ENCODE measurements at regions not wholly inside any gene's neighbourhood (a gene's known extent, or its start where the extent isn't known, plus 50 kb on each side); places are given as distances from the start of the nearest gene placed in this dataset.

DNA sequence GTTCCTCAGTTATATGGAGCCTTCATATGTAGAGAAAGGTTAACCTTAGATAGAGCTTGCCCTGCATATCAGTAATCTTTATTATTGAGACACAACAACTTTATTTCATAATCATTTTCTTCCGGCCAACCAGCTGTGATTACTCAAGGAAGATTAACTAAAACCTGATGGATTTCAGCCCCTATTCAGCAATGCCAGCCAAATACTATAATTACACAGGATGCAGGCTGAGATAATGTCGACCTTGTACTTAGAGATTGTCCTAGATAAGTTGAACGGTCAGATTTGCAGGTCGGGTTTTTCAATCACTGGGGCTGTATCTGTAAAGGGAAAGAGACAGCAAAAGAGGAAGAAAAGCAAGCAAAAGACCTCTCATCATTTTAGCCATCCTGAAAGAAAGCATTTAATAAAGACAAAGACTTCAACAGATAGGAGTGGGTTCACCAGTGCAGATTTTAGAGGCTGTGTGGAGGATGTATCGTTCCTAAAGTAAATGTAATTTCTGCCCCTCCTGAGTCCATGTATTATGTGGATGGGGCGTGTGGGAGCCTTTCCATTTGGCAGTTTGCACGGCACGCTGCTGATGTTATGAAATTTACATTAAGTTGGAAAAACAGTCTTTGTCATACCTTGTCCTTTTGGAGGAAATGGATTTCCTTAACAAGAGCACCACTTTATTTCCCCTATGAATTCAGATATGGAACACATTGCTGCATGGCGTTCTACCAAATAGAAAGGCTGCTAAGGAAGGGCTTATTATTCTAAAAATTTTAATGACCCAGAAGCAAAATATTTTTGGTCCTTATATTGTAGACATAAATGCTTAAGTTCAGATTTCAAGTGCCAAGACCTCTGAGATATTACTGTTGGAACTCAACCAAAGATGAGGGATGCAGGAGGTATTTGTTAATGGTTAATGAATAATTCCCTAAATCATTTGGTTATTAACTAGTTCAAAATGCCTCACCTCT lies 496.7 kb downstream of the SPRY1 start:
- no peak for DNase-seq

DNA sequence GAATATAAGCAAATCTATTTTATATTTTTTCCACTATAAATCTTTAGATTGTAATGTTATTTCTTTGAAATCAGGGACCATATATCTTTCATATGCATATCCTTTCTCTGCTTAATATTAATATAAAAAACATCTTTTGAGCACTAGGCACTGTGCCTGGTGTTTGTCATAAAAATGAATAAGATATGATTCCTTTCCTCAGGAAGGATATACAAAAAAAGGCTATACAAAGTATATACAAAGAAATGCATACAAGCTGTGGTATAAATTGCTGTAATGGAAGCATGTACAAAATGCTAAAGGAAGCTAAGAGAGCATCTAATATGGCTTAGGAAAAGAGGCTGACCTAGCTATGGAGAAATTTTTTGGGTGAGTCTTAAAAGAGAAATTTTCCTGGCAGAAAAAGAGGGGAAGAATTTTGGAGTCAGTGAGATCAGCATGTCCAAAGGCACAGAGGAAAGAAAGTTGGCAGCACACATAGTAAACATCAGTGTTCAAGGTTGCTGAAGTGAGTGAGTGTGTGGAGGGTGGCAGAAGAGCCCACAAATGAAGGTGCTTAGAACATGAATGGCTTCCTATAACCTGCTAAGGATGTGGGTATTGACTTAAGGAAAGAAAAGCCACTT lies 500.0 kb downstream of the SPRY1 start:
- DNase-seq, result no peak

DNA sequence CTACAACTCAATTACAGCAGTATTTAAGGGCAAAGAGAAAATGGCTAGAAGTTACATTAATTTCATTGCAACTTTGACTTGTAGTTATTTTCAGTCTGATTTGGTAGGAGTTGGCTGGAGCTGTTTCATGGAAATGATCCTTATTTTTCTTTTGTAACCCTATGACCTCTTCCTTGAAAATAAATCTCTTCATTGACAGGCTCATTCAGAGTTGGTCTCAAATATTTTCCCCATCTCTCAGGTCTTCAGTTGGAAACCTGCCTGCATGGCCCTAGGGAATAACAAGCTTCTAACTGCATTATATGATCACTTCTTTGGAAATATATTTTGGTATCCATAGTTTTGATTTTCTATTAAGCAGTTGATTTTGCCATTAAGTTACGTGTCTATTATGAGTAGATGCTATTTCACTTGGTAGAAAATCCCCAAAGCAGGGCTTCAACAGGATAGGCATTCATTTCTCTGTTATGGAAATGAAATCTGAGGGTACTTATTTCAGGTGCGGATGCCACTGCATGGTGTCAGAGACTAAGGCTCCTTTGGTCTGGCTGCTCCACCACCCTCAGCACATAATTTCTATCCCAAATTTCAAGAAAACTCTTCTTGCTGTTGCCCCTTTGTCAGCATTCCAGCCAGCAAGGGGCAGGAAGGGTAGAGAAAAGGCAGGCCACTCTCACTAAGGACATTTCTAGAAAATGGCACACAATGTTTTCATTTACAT lies 502.5 kb downstream of the SPRY1 start:
- no peak for DNase-seq

DNA sequence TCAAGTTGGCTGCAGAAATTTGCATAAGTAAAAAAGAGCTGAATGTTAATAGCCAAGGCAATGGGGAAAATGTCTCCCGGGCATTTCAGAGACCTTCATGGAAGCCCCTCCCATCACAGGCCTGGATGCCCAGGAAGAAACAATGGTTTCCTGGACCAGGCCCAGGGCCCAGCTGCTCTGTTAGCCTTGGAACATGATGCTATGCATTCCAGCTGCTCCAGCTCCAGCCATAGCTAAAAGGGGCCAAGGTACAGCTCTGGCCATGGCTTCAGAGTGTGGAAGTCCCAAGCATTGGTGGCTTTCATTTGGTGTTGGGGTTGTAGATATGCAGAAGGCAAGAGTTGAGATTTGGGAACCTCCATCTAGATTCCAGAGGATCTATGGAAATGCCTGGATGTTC lies 508.3 kb downstream of the SPRY1 start:
- no peak for DNase-seq

DNA sequence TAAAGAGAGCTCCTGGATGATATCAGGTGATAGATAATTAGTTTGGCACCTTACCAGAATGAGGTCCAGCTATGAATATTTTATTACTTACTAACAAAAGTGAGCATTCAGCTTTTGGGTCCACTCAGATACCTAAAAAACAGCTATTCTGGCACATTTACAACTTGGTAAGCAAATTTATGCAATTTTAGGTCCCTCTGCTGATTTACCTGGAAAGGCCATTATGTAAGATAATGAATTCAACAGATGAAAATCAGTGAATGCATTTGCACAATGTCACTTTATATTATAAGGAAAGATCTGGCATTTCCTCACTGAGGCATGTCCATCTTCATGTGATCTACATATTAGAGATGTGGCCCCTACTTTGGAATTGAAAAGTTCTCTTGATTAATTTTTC lies 517.0 kb downstream of the SPRY1 start:
- DNase-seq, result no peak

DNA sequence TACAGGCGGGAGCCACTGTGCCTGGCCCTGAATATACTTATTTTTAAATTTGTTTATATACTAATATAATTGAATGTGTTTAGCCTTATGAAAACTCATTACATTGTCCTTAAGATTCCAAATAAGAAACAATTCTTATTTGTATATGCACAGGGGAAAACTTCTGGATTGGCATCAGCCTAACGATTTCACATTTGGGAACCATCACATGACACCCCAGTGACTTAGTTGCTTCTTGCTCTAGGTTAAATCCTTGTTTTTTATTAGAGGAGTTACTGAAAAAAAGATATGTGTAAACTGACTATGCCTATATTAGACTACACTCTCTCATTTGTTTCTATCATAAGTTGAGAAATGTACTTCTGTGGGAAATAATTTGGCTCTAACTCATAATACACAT lies 520.2 kb downstream of the SPRY1 start:
- DNase-seq, result no peak

DNA sequence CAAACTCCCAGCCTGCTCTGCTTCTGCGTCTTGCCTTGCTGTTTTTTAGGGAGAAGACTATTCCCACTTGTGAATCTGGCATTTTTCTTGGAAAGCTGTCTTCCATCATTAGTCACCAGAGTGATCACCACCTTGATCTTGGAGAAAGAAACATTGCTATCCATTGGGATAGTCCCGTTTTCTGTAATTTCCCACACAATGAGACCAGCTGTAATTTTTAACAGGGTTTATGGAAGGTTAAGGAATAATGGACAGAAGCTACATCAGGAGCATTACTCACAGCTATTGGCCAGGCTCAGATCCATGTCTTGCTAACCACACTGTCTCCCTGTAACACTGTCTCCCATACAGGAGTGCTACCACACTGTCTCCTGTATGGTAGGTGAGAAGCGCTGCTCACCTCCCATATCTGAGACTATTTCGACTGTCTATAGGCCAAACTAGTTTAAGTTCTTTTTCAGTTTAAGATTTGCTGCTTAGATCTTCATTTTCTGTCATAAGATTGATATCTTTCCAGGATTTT lies 523.0 kb downstream of the SPRY1 start:
- no peak for DNase-seq

DNA sequence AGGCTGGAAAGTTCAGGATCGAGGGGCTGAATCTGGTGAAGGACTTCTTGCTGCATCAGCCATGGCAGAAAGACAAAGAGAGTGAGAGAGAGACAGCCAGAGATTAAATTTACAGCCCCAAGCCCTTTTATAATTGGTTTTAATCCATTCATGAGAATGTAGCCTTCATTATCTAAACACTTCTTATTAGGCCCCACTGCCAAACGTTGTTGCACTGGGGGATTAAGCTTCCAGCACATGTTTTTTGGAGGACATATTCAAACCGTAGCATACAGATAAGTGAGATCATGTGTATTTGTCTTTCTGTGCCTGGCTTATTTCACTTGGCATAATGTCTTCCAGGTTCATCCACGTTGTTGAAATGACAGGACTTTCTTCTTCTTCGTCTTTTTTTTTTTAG lies 524.7 kb downstream of the SPRY1 start:
- DNase-seq, result no peak

DNA sequence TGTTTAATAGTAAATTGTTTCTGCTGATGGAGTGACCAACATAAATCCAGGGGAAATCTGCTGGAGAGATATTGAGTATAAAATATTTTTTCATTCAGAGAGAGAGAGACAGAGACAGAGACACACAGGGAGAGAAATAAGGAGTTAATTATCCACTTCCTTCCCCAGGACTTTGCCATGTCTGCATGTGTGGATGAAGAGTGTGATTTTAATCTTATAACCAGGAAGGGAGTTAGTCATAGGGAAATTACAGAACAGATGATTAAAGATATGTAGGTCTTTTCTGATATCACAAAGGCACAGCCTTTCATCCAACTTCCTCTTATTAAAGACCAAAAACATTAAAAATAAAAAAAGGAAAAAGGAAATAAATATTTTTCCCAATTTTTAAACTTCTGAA lies 526.3 kb downstream of the SPRY1 start:
- no peak for DNase-seq

DNA sequence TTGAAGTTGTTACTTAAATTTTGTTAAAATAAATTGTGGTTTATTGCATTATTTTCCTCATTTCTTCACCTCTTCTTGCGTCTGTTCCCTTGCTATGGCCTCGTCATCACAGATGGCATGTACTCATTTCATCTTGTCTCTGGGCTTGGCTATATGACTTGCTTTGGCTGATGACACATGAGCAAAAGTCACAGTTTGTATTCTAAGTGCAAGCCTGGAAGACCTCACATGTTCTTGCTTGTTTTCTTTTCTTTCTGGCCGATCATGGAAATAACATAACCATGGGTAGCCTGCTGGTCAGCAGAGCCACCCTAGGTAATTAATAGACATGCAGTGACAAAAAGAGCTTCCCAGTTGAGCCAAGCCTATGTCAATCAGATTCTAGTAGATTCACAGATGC lies 527.9 kb downstream of the SPRY1 start:
- no peak for DNase-seq

DNA sequence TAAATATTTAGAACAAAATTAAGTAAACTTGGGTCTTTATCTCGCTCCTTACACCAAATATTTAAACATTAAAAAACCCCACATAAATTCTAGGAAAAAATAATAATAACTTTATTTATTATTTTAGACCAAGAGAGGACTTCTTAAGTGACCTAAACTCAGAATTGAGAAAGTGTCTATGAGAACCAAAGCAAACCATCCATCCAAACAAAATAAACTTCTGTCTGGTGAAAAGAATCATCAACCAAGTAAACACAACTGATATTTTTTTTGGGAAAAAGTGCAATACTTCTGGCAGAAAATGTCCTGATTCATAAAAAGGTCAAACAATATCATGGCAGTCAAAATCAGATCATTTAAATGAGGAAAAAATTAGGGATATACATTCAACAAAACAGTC lies 533.0 kb downstream of the SPRY1 start:
- DNase-seq, result no peak

DNA sequence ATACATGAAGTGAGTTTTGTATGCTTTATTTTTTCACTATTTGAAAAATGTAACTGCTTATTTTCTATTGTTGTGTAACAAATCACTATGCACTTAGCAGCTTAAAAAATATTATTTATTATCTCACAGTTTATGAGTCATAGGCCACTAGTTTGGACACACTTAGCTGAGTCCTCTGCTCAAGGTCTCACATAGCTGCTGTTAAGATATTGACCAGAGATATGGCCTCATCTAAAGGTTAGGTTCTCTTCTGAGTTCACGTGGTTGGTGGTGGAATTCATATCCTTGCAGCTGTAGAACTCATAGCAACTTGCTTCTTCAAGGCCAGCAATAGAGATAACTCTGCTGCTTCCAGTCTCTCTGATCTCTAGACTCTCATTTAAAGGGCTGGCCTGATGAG lies 534.4 kb downstream of the SPRY1 start:
- no peak for DNase-seq

DNA sequence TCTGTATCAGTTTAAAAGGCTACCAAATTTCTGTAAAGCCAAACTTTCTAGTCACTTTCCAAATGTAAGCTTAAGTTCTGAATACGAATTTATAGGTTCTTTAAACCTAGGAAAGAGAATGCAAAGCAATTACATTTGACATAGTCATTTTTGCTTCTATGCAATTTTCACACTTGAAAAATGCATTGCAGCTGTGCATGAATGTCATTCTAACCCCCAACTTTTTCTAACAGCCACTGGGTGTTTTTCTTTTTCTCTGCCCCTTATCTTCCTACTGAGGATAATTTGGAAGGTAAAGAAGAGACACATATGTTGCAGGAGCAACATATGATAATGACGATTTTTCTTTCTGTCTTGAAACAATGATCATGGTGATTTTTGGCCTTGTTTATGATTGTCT lies 537.5 kb downstream of the SPRY1 start:
- no peak for DNase-seq

DNA sequence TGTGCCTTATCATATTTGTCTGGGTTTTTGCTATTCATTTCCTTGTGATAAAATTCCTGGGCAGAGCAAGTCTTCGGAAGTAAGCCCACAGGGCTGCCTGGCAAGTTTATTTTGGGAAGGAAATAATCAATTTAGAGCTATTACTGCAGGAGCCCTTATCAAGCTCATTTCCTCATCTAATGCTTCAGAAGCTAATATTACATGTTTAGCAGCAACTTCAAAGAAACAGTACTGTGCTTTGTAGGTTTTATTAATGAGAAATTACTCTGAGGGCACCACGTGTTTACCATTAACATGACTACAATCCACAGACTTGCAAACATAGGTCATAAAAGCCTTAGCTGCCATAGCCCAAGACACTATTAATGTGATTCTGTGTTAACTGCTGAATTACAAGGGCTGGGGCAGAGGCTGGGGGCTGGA lies 540.0 kb downstream of the SPRY1 start:
- DNase-seq, result no peak

DNA sequence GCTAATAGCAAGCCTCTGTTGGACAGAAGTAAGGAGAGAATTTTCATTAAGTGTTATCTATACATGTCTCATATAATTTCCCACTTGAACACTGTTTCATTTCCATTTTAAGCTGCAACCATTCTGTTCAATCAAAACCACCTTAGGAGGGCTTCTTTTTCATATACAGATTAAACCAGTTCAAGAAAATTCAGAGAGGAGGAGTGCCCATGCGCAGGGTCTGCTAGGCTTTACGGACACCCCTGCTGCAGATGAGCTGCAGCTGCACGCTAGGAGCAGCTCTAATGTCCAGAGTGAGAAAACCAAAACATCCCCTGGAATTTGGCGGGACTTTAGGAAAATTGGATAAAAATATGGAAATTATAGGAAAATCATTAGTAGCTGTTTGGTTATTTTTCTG lies 541.0 kb downstream of the SPRY1 start:
- DNase-seq, result no peak

DNA sequence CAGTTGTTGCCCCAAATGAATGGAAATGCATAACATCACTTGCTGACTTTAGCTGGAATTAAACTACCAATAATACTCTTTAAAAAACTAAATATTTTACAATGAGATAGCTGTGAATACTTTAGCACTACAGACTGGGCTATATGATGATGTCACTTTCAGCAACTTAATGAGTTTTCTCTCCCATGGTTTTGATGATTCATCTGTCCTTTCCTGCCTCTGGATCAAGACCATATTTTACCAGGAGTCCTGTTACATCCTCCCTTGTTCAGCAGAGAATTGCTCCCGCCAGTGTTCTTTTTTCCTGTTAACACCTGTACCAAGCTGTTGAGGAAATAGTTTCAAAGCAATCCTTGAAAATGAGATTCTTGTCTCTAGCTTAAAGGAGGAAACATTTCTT lies 543.0 kb downstream of the SPRY1 start:
- no peak for DNase-seq

DNA sequence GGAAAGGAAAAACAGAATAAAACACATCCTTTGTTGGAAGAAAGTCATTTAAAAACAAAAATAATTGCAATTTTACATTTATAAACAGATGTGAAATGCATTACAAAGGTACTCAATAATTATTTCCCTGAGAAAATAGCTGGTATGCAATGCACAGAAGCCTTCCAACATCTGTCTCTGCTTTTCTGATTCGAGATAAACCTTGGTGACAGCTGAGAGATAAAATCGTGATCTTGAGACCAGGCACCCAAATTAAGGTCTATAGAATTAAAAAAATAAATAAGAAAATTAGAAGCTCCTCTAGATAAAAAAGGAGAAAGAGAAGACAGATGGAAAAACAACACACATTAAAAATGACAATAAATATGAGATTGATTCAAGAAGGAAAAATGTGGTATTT lies 544.0 kb downstream of the SPRY1 start:
- no peak for DNase-seq

DNA sequence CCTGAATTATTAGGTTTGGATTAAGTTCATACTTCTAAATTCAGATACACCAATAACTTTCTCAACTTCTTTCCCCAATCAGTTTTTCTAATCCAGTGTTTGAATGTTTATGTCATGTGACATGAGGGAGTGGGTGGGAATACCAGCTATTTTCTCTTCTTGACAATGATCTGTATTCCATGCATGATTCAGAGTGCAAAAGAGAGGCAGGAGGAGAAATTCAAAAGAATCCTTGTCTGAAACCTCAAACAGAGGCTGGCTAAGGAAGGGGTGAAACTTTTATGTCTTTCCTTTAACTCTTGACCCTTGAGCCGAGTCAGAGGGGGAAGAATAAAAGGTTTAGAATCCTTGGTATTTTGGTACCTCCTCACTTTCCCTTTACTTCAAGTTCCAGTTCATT lies 544.7 kb downstream of the SPRY1 start:
- no peak for DNase-seq

DNA sequence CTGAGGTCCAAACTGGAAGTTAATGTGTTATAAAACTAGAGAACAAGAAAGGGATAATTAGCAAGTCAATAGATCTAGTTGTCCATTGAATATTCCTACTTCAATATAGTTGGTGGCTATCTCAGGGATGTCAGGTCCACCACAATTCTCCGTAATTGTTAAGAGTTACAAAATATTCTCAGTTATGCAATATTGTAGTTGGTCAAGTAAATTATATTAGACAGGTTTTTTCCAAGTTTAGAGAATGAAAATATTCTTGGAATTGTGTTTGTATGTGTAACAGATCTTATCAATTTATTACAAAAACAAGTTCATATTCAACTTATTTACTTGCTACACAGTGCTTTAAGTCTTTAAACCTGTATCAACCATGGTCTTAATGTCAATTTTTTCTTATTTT lies 547.4 kb downstream of the SPRY1 start:
- no peak for DNase-seq

DNA sequence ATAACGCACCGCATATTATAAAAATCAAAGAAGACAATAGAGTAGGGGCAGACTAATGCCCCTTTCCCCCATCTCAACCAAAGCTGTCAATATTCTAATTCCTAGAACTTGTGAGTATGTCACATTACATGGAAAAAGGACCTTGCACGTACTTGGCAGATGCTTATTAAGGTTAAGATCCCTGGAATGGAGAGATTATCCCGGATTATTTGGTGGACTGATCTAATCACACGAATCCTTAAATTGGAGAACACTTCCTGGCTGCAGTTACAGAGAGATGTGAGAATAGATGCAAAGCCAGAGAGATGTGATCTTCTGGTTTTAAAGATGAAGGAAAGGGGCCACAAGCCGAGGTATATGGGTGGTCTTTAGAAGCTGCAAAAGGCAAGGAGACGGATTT lies 548.7 kb downstream of the SPRY1 start:
- no peak for DNase-seq

DNA sequence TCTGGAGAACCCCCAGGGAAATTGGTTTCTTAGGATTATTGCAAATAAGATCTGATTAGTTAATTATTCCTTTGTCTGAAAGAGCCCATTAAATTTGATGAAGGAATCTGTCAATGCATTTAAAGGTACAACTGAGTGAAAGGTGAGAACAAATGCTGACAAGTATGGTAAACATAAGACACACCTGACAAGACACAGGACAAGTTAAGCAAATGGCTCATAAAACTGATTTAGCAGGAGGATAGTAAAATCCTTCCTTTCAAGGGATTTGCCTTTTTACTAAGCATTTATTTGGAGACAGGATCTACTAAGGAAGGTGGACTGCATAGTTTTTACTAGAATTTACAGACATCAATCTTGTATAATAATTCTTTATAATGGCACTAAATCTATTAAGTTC lies 553.9 kb downstream of the SPRY1 start:
- no peak for DNase-seq

DNA sequence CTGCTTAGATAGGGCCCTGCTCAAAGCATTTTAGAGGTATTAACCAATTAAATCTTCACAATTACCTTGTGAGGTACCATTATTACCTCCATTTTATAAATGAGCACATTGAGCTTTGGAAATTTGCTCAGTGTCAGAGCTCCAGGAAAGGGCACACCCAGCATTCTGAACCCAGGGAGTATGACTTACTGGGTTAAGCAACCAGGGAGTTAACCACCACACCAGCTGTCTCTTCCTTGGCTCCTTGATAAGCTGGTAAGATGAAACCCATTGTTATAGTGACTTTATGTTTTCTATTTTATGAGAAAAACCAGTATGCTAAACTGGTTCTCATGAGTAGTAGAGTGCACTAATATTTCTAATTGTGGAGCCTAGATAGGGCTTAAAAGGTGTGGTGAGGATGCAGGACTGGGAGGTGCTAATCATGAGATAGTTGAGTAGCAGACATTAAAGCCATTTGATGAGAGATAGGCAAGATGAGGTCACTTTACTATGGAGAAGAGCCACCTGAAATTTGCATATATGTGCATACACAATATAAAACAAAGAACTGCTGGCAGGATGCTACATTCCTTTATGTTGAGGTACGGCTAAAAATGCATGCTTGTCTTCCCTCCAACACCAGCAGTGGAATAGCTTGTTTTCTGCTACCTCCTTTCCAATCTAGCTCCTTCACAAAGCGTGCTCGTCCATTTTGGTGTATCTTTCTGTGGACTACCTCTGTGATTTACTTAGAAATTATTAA lies 556.1 kb downstream of the SPRY1 start:
- DNase-seq, result no peak

DNA sequence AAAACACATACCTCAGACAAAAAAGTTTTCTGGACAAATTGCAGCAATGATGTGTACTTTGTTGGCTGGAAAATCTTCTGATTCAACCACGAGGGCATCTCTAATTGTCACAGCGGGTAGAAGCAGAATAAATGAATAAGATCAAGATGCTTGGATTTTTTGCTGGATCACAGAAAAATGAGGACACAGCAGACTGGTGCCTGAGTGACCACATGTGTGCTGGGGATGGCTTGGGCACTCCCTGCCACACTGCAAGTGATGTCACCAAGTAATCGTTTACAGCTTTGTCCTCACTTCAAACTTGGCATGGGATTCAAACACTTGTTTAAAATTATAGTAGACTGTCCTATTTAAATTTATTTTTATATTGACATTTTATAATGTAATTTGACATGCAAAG lies 557.0 kb downstream of the SPRY1 start:
- no peak for DNase-seq
